ENCODE measurements at regions not wholly inside any gene's neighbourhood (a gene's known extent, or its start where the extent isn't known, plus 50 kb on each side); places are given as distances from the start of the nearest gene placed in this dataset. TPM values are rescaled to one million over a fixed set of nuclear protein-coding genes. Genes with fewer than 3 reads are reported as not detected.

- TF ChIP-seq, protein P1, sequence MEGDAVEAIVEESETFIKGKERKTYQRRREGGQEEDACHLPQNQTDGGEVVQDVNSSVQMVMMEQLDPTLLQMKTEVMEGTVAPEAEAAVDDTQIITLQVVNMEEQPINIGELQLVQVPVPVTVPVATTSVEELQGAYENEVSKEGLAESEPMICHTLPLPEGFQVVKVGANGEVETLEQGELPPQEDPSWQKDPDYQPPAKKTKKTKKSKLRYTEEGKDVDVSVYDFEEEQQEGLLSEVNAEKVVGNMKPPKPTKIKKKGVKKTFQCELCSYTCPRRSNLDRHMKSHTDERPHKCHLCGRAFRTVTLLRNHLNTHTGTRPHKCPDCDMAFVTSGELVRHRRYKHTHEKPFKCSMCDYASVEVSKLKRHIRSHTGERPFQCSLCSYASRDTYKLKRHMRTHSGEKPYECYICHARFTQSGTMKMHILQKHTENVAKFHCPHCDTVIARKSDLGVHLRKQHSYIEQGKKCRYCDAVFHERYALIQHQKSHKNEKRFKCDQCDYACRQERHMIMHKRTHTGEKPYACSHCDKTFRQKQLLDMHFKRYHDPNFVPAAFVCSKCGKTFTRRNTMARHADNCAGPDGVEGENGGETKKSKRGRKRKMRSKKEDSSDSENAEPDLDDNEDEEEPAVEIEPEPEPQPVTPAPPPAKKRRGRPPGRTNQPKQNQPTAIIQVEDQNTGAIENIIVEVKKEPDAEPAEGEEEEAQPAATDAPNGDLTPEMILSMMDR (IDR thresholded peaks at IDR 0.05) = no peak
- TF ChIP-seq POLR2A (IDR thresholded peaks at IDR 0.05) = no peak
- DNase-seq = no peak
- H3K4me3 ChIP-seq = no peak overlapping the region
- no peaks in the 10 kb centered on the region for H3K27me3 ChIP-seq
- no peaks in the 10 kb centered on the region for H3K36me3 ChIP-seq
- H3K4me1 ChIP-seq = no peaks in the 10 kb centered on the region
- intact Hi-C loops (cut with DNase I; ENCODE audit: low total_unique reads) = no loop called here
- H3K9me3 ChIP-seq = no peaks in the 10 kb centered on the region
- H3K27ac ChIP-seq = no peak overlapping the region
These were observed 64.6 kb upstream of the LMO3 start for GRCh38 chr12:16670456-16671050.

- no peak overlapping the region for H3K27ac ChIP-seq
- DNase-seq = no peak
- H3K4me3 ChIP-seq = no peak overlapping the region
- no peaks in the 10 kb centered on the region for H3K36me3 ChIP-seq
- intact Hi-C loops (cut with DNase I; ENCODE audit: low total_unique reads) = no loop called here
- TF ChIP-seq, protein P1 (IDR thresholded peaks at IDR 0.05) = no peak
- no peak for TF ChIP-seq POLR2A (IDR thresholded peaks at IDR 0.05)
- no peaks in the 10 kb centered on the region for H3K9me3 ChIP-seq
- H3K4me1 ChIP-seq = no peaks in the 10 kb centered on the region
- H3K27me3 ChIP-seq = no peaks in the 10 kb centered on the region
These were observed 63.8 kb upstream of the LMO3 start for GRCh38 chr12:16669756-16670155.

DNA sequence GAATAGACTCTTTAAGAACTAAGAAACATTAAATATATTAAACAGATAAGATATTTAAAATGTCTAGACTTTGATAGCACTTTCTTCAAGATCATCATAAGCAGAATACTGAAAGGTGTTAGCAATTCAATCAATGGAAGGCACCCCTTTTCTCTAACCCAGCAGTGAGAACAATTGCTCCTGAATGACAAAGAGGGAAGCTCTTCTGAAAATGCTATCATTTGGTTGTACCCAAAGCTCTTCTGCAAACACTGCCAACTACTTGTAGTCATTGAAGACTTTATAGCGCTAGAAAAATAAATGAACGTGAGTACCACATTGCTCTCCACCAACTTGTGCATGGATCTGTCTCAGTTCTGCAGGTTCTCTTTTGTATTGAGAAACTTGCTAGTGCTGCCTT, 62.2 kb upstream of the LMO3 start:
- no peak for DNase-seq
- H3K27ac ChIP-seq = no peak overlapping the region
- intact Hi-C loops (cut with DNase I; ENCODE audit: low total_unique reads) = no loop called here
- no peaks in the 10 kb centered on the region for H3K9me3 ChIP-seq
- no peaks in the 10 kb centered on the region for H3K4me1 ChIP-seq
- TF ChIP-seq POLR2A (IDR thresholded peaks at IDR 0.05) = no peak
- TF ChIP-seq, protein P1 (IDR thresholded peaks at IDR 0.05) = no peak
- H3K36me3 ChIP-seq = no peaks in the 10 kb centered on the region
- H3K4me3 ChIP-seq = no peak overlapping the region
- no peaks in the 10 kb centered on the region for H3K27me3 ChIP-seq

DNA sequence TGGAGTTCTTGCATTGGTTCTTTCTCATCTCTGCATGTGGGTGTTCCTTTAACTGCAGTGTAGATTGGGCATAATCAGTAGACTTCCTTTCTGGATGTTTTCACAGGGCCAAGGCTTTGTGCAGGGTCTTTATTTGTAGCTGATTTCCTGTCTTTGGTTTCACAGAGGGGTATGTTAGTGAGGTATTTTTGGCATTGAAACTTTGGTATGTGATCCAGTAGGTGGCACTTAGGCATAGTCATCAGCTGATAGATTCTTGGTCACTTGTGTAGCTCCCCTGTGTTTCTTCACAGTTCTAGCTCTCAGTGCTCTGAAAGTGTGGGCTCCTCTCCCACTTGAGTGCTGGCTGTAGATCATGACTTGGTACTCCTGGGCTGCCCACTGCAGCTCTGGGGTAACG, 52.7 kb upstream of the LMO3 start:
- TF ChIP-seq, protein P1 (IDR thresholded peaks at IDR 0.05) = no peak
- TF ChIP-seq POLR2A (IDR thresholded peaks at IDR 0.05) = no peak
- Histone ChIP-seq H3K4me1 (no peaks in the 10 kb centered on the region), H3K36me3 (no peaks in the 10 kb centered on the region), H3K27ac (no peak overlapping the region), H3K27me3 (no peaks in the 10 kb centered on the region), H3K9me3 (no peaks in the 10 kb centered on the region), H3K4me3 (no peak overlapping the region)
- intact Hi-C loops (cut with DNase I; ENCODE audit: low total_unique reads) = no loop called here
- no peak for DNase-seq

Small RNA genes lying in the stretch of these regions (microRNA-seq; reads per million reads assigned to microRNA genes)
- gene MIR3974 (ENCODE audit: borderline microRNAs expressed, borderline replicate concordance) = not detected

Small RNA genes lying in the stretch of these regions (small RNA-seq; reads per million reads assigned to genes)
- not detected for gene RNU6-837P

Measured in uterus (tissue), 3 donors.